ENCODE measurements at regions not wholly inside any gene's neighbourhood (a gene's known extent, or its start where the extent isn't known, plus 50 kb on each side); places are given as distances from the start of the nearest gene placed in this dataset.
"Not testable (repeated sequence)": the region's sequence is repeated elsewhere in the genome, so short reads cannot be mapped to it uniquely, and the experiment has no call there.

DNA sequence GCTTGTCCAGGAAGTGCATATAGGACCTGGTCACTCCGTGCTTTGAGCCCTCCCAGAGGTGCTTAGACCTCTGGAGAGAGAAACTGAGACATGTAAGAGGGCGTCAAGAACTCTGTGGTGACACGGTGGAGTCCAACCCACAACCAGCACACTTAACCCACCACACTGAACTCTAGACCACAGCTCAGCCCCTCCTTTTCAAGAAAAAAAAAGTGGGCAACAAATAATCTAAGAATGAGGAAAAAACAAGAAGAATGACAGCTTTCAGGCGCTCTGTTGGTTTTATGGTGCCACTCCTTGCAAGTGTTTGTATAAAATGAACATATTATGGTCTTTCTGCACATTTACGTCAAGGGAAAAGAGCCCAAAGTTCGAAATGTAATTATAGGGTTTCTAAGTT is 50.2 kb upstream of the SNAPC3 start:
- no peak for DNase-seq
- intact Hi-C loops (cut with DNase I, micrococcal nuclease): no loop called here
- ATAC-seq: peak; percentile 70

DNA sequence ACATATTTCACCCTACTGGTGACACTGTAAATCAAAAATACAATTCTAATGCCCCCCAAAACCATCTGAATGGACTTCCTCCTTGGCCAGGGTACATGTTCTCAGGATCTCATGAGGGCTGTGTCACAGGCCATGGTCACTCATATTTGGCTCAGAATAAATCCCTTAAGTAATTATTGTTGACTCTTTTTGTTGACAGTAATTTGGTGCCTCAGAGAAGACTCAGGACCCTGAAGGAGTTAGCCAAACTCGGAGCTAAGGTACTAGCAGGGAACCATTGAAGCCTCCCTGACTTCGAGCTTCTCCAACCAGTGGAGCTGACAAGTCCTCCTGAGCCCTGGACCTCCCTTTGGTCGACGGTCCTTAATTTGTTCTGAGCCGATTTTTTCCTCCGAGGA is 51.2 kb upstream of the SNAPC3 start:
- intact Hi-C loops (cut with DNase I, micrococcal nuclease): no loop called here
- DNase-seq (no peak), ATAC-seq (no peak)

- ATAC-seq (peak; percentile 55), DNase-seq (peak; percentile 33 to 42)
- intact Hi-C loops (cut with DNase I, micrococcal nuclease): no loop called here
Observed at GRCh38 chr9:15370466-15371447, 51.9 kb upstream of the SNAPC3 start.

DNA sequence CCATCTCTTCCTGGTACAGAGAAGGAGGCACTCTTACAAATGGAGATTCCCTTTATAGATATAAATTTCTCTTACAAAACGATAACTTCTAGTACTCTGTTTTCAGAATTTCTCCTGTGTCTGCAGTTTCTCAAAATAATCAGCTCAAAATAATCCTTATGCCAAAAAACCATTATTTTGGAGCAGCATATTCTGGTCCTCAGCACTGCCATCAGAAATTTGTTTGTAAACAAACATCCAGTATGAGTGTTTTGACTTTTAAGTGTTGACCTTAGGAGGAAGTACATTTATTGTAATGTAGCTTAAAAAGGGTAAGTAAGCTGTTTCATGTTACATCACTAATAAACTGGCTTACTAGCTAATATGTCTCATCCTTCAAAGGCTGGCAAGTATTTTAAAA is 52.8 kb upstream of the SNAPC3 start:
- intact Hi-C loops (cut with DNase I, micrococcal nuclease): no loop called here
- ATAC-seq (no peak), DNase-seq (no peak)

DNA sequence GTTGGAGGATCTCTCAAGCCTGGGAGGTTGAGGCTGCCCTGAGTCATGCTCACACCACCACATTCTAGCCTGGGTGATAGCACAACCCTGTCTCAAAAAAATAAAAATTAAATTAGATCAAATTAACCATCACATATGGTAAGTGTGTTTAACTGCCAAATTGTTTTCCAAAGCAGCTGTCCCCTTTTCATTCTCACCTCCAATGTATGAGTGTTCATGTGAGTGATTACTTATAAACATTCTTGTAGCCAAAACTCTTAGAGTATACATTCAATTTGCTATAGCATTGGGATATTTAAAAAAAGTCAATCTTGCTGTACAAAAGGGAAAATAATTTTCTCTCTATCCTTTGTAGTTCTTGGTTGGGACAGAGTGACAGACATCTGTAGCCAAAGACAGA is 53.4 kb upstream of the SNAPC3 start:
- DNase-seq: no peak
- intact Hi-C loops (cut with DNase I, micrococcal nuclease): no loop called here
- ATAC-seq: no peak

DNA sequence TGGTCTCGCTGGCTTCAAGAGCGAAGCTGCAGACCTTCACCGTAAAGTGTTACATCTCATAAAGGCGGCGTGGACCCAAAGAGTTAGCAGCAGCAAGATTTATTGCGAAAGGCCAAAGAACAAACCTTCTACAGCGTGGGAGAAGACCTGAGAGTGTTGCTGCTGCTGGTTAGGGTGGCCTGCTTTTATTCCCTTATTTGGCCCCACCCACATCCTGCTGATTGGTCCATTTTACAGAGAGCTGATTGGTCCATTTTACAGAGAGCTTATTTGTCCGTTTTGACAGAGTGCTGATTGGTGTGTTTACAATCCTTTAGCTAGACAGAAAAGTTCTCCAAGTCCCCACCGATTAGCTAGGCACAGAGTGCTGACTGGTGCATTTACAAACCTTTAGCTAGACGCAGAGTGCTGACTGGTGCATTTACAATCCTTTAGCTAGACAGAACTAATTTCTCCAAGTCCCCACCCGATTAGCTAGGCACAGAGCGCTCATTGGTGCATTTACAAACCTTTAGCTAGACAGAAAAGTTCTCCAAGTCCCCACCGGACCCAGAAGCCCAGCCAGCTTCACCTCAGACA is 57.6 kb upstream of the SNAPC3 start:
- intact Hi-C loops (cut with DNase I, micrococcal nuclease); DNase-seq; ATAC-seq: not testable (repeated sequence)

DNA sequence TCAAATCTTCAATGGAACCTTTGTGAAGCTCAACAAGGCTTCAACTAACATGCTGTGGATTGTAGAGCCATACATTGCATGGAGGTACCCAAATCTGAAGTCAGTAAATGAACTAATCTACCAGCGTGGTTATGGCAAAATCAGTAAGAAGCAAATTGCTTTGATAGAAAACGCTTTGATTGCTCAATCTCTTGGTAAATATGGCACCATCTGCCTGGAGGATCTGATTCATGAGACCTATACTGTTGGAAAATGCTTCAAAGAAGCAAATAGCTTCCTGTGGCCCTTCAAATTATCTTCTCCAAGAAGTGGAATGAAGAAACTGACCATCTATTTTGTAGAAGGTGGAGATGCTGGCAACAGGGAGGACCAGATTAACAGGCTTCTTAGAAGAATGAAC is 54.7 kb upstream of the TTC39B start:
- DNase-seq (no peak), ATAC-seq (no peak)
- intact Hi-C loops (cut with DNase I, micrococcal nuclease): no loop called here

GRCh38 chr9:15357050-15357653 is 50.1 kb upstream of the TTC39B start:
- intact Hi-C loops (cut with DNase I, micrococcal nuclease): no loop called here
- ATAC-seq: peak; percentile 98

More at GRCh38 chr9:15357050-15357653, 50.1 kb upstream of the TTC39B start:
- DNase-seq: peak; percentile 68 to 75
